ENCODE measurements at regions not wholly inside any gene's neighbourhood (a gene's known extent, or its start where the extent isn't known, plus 50 kb on each side); places are given as distances from the start of the nearest gene placed in this dataset.
"Not testable (repeated sequence)": the region's sequence is repeated elsewhere in the genome, so short reads cannot be mapped to it uniquely, and the experiment has no call there.

- Histone ChIP-seq H3K27me3 (ENCODE audit: insufficient read depth, low read length, poor library complexity) (peaks cover 4% of the 10 kb centered on the region), H3K9ac (ENCODE audit: low read depth, low read length) (no peak overlapping the region), H2AFZ (ENCODE audit: low read depth, low read length) (no peak overlapping the region), H3K27ac (ENCODE audit: low read length) (no peak overlapping the region), H3K4me2 (ENCODE audit: insufficient read depth, low read length) (no peak overlapping the region), H3K79me2 (ENCODE audit: insufficient read depth, low read length) (no peaks in the 10 kb centered on the region), H3K4me1 (ENCODE audit: insufficient read depth, low read length) (no peaks in the 10 kb centered on the region), H4K20me1 (ENCODE audit: insufficient read depth, low read length) (no peaks in the 10 kb centered on the region), H3K4me3 (ENCODE audit: low read depth in 1 of 2, low read length in 2 of 2) (no peak overlapping the region), H3K36me3 (ENCODE audit: insufficient read depth, low read length) (no peaks in the 10 kb centered on the region), H3K9me3 (ENCODE audit: insufficient read depth, low read length, severe bottlenecking) (no peaks in the 10 kb centered on the region)
- ATAC-seq (ENCODE audit: insufficient read depth, low read depth) (no peak), DNase-seq (no peak)
- TF ChIP-seq EZH2 (IDR thresholded peaks at IDR 0.05; ENCODE audit: borderline replicate concordance, low read depth, low read length, severe bottlenecking) (no peak), CTCF (IDR thresholded peaks at IDR 0.05; ENCODE audit: borderline replicate concordance, extremely low read depth, low read length, poor library complexity, severe bottlenecking) (no peak)
These were observed 194.3 kb upstream of the TRPC7 start for GRCh38 chr5:136559651-136560050.

GRCh38 chr5:136547096-136547495, 181.8 kb upstream of the TRPC7 start:
- H2AFZ ChIP-seq (ENCODE audit: low read depth, low read length); H3K36me3 ChIP-seq (ENCODE audit: insufficient read depth, low read length); H4K20me1 ChIP-seq (ENCODE audit: insufficient read depth, low read length); H3K9ac ChIP-seq (ENCODE audit: low read depth, low read length); H3K27me3 ChIP-seq (ENCODE audit: insufficient read depth, low read length, poor library complexity); H3K27ac ChIP-seq (ENCODE audit: low read length); H3K9me3 ChIP-seq (ENCODE audit: insufficient read depth, low read length, severe bottlenecking); DNase-seq; H3K4me1 ChIP-seq (ENCODE audit: insufficient read depth, low read length); ATAC-seq (ENCODE audit: insufficient read depth, low read depth); H3K79me2 ChIP-seq (ENCODE audit: insufficient read depth, low read length); H3K4me3 ChIP-seq (ENCODE audit: low read depth in 1 of 2, low read length in 2 of 2); H3K4me2 ChIP-seq (ENCODE audit: insufficient read depth, low read length): not testable (repeated sequence)

GRCh38 chr5:136546441-136546840, 181.1 kb upstream of the TRPC7 start:
- not testable (repeated sequence) for H3K4me1 ChIP-seq (ENCODE audit: insufficient read depth, low read length); ATAC-seq (ENCODE audit: insufficient read depth, low read depth); H2AFZ ChIP-seq (ENCODE audit: low read depth, low read length); H3K9ac ChIP-seq (ENCODE audit: low read depth, low read length); H3K4me2 ChIP-seq (ENCODE audit: insufficient read depth, low read length); H3K27ac ChIP-seq (ENCODE audit: low read length); DNase-seq; H3K36me3 ChIP-seq (ENCODE audit: insufficient read depth, low read length); H3K27me3 ChIP-seq (ENCODE audit: insufficient read depth, low read length, poor library complexity); H3K9me3 ChIP-seq (ENCODE audit: insufficient read depth, low read length, severe bottlenecking); H3K4me3 ChIP-seq (ENCODE audit: low read depth in 1 of 2, low read length in 2 of 2); H3K79me2 ChIP-seq (ENCODE audit: insufficient read depth, low read length); H4K20me1 ChIP-seq (ENCODE audit: insufficient read depth, low read length)

GRCh38 chr5:136545031-136545430, 179.7 kb upstream of the TRPC7 start:
- not testable (repeated sequence) for H4K20me1 ChIP-seq (ENCODE audit: insufficient read depth, low read length); H3K4me2 ChIP-seq (ENCODE audit: insufficient read depth, low read length); H2AFZ ChIP-seq (ENCODE audit: low read depth, low read length); DNase-seq; H3K27ac ChIP-seq (ENCODE audit: low read length); H3K36me3 ChIP-seq (ENCODE audit: insufficient read depth, low read length); ATAC-seq (ENCODE audit: insufficient read depth, low read depth); H3K9ac ChIP-seq (ENCODE audit: low read depth, low read length); H3K4me1 ChIP-seq (ENCODE audit: insufficient read depth, low read length); H3K79me2 ChIP-seq (ENCODE audit: insufficient read depth, low read length); H3K27me3 ChIP-seq (ENCODE audit: insufficient read depth, low read length, poor library complexity); H3K9me3 ChIP-seq (ENCODE audit: insufficient read depth, low read length, severe bottlenecking); H3K4me3 ChIP-seq (ENCODE audit: low read depth in 1 of 2, low read length in 2 of 2)

GRCh38 chr5:136538534-136538933, 173.2 kb upstream of the TRPC7 start:
- no peak overlapping the region for H2AFZ ChIP-seq (ENCODE audit: low read depth, low read length)
- no peak for ATAC-seq (ENCODE audit: insufficient read depth, low read depth)
- H3K4me3 ChIP-seq (ENCODE audit: low read depth in 1 of 2, low read length in 2 of 2), result no peak overlapping the region
- no peak overlapping the region for H3K27ac ChIP-seq (ENCODE audit: low read length)
- H3K27me3 ChIP-seq (ENCODE audit: insufficient read depth, low read length, poor library complexity), result peaks cover 3% of the 10 kb centered on the region
- DNase-seq, result no peak
- H3K9ac ChIP-seq (ENCODE audit: low read depth, low read length), result no peak overlapping the region
- H3K9me3 ChIP-seq (ENCODE audit: insufficient read depth, low read length, severe bottlenecking), result no peaks in the 10 kb centered on the region
- H4K20me1 ChIP-seq (ENCODE audit: insufficient read depth, low read length), result no peaks in the 10 kb centered on the region
- H3K4me2 ChIP-seq (ENCODE audit: insufficient read depth, low read length), result no peak overlapping the region
- H3K79me2 ChIP-seq (ENCODE audit: insufficient read depth, low read length), result no peaks in the 10 kb centered on the region
- TF ChIP-seq EZH2 (IDR thresholded peaks at IDR 0.05; ENCODE audit: borderline replicate concordance, low read depth, low read length, severe bottlenecking) (no peak), CTCF (IDR thresholded peaks at IDR 0.05; ENCODE audit: borderline replicate concordance, extremely low read depth, low read length, poor library complexity, severe bottlenecking) (no peak)
- no peaks in the 10 kb centered on the region for H3K36me3 ChIP-seq (ENCODE audit: insufficient read depth, low read length)
- no peaks in the 10 kb centered on the region for H3K4me1 ChIP-seq (ENCODE audit: insufficient read depth, low read length)

Measured in DND-41 (cell line).